GM21423 (cell line): ENCODE measurements at regions not wholly inside any gene's neighbourhood (a gene's known extent, or its start where the extent isn't known, plus 50 kb on each side); places are given as distances from the start of the nearest gene placed in this dataset.
"Not testable (repeated sequence)": the region's sequence is repeated elsewhere in the genome, so short reads cannot be mapped to it uniquely, and the experiment has no call there.

Experiments used
- ATAC-seq: cut with Tn5 transposase; IDR thresholded peaks from one replicate; pipeline ENCODE4 v1.9.1; 2021; ENCODE audit warnings: mild to moderate bottlenecking, moderate library complexity; ENCODE audit not compliant: unreplicated experiment

DNA sequence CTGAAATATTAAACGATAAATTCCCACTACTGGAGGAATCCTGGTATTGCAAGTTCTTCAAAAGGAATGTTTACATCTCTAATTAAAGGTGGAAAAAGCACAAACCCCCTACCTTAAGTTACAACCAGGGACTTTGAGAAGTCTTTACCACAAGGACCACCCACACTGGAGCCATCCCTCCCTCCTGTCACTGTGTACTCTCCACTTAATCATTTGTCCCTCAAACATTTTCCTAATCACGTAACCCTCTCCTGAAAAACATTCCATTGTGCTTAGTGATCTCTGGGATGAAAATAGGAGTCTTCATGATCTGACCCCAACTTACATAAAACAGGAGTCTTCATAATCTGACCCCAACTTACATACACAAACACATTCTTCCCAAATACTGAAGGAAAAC is 85.7 kb downstream of the SUCLG1 start:
- no peak for ATAC-seq

- ATAC-seq, result no peak
Measured at GRCh38 chr2:84362541-84362940, 96.5 kb downstream of the SUCLG1 start.

DNA sequence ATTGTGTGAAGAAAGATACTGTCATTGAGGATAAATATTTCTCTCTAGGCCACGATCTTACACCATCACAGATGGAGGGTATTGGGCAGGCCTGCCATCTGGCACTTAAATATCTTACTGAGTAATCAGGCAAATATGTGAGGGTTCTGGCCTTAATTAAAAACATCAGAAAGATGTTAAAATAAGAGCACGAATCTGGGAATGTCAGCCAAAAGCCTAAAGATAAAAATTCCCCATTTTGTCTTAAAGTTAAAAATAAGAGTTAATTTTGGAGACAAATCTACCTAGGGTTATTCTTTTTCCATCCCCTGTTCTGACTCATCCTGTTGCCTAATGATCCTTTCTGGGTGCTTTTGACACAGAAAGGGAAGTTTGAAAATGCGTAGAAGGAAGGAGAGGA is 121.0 kb downstream of the SUCLG1 start:
- no peak for ATAC-seq

GRCh38 chr2:84327645-84328249 is 131.3 kb downstream of the SUCLG1 start:
- no peak for ATAC-seq

GRCh38 chr2:84326831-84327432 is 132.1 kb downstream of the SUCLG1 start:
- no peak for ATAC-seq

DNA sequence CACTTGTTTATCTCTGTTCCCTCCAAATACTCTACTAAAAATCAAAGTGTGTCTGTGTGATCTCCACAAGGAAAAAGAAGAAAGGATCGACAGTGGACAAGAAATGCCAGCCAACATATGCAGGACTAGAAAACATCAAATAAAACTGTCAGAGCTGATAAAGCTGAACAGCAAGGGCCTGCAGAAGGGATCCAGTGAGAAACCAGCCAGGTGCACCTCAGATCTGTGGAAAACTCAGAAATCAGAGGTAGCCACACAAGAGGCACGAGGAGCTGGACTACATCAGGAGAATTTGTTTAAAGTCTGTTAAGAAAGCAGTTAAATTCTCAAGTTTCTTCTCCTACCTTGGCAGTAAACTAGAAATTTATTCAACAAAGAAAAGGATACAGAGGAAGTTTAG is 135.2 kb downstream of the SUCLG1 start:
- no peak for ATAC-seq

DNA sequence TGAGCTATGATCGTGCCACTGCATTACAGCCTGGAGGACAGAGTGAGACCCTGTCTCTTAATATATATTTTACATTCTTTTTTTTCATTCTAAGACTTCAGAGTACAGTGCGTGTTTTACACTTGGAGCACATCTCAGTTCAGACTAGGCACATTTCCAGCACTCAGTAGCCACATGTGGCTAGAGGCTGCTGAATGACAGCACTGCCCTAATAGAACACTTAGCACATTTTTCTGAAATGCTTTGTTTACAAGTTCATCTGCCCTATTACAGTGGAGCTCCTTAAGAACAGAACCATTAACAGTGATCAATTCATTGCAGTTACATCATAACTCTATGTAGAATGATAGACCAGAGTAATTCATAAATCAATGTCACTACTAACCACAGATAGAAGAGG is 138.1 kb downstream of the SUCLG1 start:
- no peak for ATAC-seq

- no peak for ATAC-seq
Measured at GRCh38 chr2:84319581-84319980, 139.5 kb downstream of the SUCLG1 start.

GRCh38 chr2:84317135-84317534 is 141.9 kb downstream of the SUCLG1 start:
- ATAC-seq, result no peak

DNA sequence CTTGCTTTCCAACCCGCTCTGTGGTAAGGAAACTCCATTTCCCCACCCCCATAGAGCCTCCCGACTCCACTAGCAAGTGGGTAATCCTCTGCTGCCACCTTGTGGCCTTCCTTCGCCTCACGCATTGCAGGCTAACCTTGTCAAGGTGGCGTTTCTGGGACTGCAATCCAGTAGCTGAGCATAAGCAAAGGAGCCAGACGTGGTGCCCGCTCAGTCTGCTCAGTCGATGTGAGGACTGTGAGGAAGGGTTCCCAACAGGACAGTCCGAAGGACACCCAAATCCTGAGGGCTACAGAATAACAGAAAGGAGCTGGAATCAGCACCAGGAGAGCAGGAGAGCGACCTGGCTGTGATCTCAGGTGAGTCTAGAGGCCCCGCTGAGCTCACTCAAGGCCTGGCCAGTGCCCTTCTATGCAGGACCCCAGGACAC is 144.2 kb downstream of the SUCLG1 start:
- peak; percentile 99 for ATAC-seq

DNA sequence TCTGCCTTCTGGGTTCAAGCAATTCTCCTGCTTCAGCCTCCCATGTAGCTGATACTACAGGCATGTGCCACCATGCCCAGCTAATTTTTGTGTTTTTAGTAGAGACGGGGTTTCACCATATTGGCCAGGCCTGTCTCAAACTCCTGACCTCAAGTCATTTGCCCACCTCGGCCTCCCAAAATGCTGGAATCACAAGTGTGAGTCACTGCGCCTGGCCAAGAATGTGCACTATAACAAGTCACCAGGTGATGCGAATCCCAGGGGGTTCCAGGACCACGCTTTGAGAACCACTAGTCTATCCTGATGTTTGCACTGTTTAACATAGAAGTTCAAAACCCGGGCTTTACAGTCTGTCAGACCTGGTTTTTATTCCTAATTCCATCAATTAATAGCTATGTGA is 144.8 kb downstream of the SUCLG1 start:
- no peak for ATAC-seq

DNA sequence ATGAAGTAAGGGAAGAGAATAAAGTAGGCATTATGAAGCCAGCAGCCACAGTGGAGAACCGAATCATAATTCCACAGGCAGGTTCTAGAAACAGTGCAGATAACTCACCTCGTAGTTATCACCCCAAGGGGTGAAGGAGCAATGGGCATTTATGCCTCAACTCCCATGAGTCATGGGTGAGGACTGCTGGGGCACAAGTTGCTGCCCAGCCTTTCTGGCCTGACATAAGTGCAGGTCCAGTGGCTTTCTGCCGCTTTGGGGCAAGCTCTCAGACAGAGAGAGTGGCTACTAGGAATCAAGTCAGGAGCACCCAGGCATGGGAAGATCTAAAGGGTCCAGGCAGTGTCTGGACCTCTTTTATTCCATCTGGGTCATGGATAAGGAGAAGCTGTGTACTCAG is 149.8 kb downstream of the SUCLG1 start:
- no peak for ATAC-seq

DNA sequence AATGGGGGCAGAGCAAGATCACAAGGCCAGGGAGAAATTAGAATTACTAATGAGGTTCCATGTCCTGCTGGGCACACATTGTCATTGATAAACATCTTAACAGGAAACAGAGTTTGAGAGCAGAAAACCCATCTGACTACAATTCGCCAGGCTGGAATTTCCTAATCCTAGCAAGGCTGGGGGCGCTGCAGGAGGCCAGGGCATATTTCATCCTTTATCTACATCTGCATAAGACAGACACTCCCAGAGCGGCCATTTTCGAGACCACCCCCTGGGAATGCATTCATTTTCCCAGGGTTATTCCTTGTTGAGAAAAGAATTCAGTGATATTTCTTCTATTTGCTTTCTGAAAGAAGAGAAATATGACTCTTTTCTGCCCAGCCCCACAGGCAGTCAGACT is 152.7 kb downstream of the SUCLG1 start:
- no peak for ATAC-seq

DNA sequence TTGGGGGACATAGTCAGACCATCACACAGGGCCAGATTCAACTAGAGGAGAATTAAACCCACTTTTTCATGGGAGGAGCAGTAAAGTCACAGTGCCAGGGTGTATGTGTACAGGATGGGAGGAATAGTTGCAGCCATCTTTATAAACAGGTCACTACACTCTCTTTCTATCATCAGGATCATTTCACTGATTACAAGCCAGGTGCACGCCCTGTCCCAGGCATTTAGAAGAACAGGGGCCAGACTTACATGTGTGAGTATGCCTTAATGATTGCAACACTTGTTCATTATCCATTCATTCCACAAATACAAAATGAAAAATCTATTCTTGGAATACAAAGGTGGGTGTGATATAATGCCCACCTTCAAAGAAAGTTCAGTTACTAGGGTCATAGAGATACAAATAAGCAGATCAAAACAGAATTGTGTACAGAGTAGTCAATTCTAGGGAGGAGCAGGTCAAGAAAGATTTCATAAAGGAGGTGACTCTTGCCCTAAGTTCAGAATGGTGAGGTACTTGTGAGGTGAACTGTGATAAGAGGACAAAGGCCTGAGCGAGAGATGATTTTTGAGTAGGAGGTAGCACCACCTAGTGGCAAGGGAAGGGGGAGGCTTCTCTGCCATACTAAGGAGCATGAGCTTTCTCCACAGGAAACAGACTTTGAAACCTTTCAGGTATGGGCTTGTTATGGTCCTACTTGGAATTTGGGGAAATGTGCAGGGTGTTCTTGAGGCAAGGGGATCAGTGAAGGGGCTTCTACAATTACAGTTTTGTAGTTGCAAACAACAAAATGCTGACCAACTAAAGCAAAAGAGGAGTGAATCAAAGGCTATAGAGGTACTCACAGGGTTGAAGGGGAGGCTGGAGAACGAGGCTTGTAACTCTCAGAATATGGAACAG is 156.3 kb downstream of the SUCLG1 start:
- peak; percentile 91 for ATAC-seq

GRCh38 chr2:84301717-84302116 is 157.4 kb downstream of the SUCLG1 start:
- no peak for ATAC-seq

- ATAC-seq, result no peak
Measured at GRCh38 chr2:84300696-84301029, 158.4 kb downstream of the SUCLG1 start.

DNA sequence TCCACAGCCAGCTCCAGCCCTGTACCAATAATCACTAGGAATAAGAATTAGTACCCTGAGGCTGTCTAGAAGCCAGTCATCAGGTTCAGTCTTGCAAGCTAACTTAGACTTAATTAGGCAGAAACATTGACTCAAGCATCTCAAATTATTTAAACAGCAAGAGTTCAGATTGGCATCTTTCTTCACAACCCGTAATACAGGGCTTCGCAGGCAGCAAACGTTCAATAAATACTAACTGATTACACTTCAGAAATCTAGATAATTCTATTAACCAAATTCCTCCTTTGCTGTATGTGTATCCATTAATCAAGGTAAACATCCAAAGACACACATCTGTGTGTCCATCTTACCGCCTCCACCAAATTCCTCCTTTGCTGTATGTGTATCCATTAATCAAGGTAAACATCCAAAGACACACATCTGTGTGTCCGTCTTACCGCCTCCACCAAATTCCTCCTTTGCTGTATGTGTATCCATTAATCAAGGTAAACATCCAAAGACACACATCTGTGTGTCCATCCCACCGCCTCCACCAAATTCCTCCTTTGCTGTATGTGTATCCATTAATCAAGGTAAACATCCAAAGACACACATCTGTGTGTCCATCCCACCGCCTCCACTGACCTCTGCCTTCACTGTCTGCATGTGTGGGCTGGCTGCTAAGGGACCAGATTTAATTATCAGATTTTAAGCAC is 158.9 kb downstream of the SUCLG1 start:
- not testable (repeated sequence) for ATAC-seq

DNA sequence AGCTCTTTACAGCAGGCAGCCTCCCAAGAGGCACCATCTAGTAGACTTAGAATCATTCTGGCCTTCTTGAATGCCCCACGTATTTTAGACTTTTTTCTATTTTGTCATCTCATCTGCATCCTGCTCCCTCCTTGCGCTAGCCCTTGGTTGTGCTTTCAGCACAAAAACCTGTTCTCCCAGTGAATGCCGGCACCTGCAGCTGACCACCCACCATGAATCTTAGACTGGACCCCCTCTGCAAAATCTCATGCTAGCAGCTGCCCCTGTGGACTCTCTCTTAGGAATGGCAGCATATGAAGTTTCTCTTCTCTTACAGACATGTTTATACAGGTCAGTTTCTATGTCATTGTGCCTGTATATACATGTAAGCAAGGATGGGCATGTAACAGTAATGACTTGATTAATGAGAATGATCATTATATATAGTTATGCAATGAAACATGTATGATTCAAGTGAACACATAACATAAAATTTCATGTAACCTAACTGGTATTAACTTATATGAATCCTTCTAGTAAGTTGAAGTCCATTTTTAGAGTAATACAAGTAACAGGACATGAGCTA is 159.8 kb downstream of the SUCLG1 start:
- no peak for ATAC-seq

- no peak for ATAC-seq
Measured at GRCh38 chr2:84297155-84297554, 161.9 kb downstream of the SUCLG1 start.

GRCh38 chr2:84293791-84294380 is 165.2 kb downstream of the SUCLG1 start:
- ATAC-seq, result no peak

DNA sequence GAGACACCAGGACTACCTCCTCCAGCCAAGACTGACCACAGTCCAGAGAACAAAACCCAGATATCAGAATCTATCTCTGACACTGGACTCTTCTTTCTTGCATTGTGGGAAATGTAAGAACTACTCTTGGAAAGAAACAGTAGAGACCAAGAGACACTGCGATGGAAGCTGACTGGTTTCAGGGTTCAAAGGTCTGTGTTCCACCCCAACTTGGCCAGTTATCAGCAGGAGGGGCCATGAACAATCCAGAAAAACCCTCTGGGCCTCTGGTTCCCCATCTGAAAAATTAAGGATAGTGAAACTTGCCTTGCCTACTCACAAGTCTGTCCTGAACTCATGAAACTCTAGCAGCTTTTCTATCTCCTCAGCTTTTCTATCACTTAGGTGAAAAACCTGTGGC is 166.5 kb downstream of the SUCLG1 start:
- no peak for ATAC-seq
